Fibroblast of the aortic adventitia (primary cell): ENCODE measurements at regions not wholly inside any gene's neighbourhood (a gene's known extent, or its start where the extent isn't known, plus 50 kb on each side); places are given as distances from the start of the nearest gene placed in this dataset.

ENCODE experiments used
- DNase-seq: peaks from one replicate; pipeline ENCODE4 v3.0.0-alpha.2; 2010; ENCODE audit warnings: low read depth
- H3K4me3 ChIP-seq: 2 replicates; pipeline ENCODE4 v1.5.1; 2011; ENCODE audit warnings: low read depth, mild to moderate bottlenecking, control low read depth, low read length, moderate library complexity
- CTCF ChIP-seq: IDR thresholded peaks from 2 replicates; pipeline ENCODE4 v1.5.1; 2011; ENCODE audit warnings: mild to moderate bottlenecking, low read length, control low read depth, inconsistent platforms; ENCODE audit not compliant: insufficient read depth

GRCh38 chr5:169350759-169351240 lies 49.9 kb upstream of the SLIT3 start:
- TF ChIP-seq CTCF: peak; percentile 23
- peak; percentile 99 for DNase-seq

More at GRCh38 chr5:169350759-169351240, 49.9 kb upstream of the SLIT3 start:
- H3K4me3 ChIP-seq: no peak overlapping the region
